RPMI7951 (cell line): ENCODE measurements at regions not wholly inside any gene's neighbourhood (a gene's known extent, or its start where the extent isn't known, plus 50 kb on each side); places are given as distances from the start of the nearest gene placed in this dataset.
"Not testable (repeated sequence)": the region's sequence is repeated elsewhere in the genome, so short reads cannot be mapped to it uniquely, and the experiment has no call there.

Experiments used
- DNase-seq: peaks from one replicate; pipeline ENCODE4 v3.0.0-alpha.2; 2012; ENCODE audit warnings: low read depth

GRCh38 chr11:27242591-27242990 lies 120.4 kb downstream of the CCDC34 start:
- DNase-seq, result peak; percentile 75

DNA sequence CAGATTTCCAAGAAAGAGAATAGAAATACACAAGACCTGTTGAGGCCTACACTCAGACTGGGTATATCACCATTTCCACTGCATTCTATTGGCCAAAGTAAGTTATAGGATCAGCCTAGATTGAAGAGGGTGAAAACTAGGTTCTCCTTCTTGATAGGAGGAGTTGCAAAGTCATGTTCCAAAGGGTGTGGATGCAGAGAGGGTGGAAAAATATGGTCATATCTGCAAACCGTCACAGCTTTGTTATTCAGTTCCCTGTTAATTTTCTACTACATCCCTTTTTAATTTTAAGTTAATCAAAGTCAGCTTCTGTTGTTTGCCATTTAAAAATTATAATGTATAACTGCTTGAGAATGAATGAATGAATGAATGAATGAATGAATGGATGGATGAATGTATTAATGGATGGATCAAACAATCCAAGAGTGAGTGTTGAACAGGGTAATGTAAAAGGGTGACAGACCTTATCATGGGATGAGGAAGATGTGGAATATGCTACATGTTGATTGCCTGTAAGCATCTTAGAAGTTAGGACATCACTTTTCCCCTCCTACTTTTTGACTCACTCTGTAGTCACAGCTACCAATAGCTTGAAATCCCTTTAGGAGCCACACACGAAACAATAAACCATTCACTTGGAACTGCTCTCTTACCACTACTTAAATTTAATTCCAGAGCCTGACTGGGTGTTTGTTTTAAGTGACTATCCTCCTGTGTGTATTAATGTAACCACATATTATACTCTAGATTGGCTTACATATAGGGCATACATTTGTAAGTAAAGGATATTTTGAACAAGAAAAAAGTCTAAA lies 121.5 kb downstream of the CCDC34 start:
- DNase-seq, result peak; percentile 77

DNA sequence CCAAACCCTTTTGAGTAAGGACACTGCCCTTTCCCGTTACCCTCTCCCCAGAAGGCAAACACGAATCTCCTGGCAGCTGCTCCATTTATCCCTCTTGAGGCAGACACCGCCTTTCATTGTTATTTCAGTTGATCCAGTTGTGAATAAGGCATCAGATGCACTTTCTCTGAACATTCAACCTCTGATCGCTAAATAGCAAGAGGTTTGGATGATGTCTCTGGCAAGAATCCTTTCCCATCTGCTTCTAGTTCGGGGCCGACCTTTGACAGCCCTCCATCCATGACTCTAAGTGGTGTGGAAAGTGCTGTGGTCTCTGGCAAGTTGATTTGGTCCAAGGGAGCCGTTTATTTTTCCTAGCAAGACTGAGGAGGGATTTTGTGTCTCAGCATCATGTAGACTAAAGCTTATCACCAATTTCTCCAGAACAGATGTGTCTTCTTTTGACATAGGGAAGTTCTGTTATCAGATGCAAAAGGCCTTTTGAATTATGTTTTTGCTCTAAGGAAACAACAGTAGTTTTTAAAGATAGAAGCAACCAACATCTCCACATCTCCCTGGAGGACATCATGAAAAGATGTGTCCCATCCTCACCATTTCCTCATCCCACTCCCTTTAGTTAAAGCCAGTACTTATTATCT lies 123.6 kb downstream of the CCDC34 start:
- peak; percentile 15 for DNase-seq

DNA sequence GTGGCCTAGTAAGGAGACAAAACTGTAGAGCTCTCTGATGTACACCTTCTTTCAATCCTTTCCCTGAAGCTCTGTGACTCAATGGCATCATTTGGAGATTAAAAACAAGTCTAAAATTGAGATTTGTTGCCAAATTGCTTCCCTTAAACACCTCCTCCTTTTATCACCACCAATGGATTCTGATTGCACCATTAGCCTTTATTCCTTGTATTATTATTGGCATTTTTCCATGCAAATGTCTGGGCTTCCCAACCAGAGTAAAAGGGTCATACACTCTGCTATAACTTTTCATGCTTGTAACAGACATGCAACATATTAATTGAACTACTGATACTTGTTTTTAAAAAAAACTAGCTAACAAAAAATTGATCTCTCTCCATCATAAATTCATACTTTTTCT lies 124.2 kb downstream of the CCDC34 start:
- DNase-seq, result no peak

DNA sequence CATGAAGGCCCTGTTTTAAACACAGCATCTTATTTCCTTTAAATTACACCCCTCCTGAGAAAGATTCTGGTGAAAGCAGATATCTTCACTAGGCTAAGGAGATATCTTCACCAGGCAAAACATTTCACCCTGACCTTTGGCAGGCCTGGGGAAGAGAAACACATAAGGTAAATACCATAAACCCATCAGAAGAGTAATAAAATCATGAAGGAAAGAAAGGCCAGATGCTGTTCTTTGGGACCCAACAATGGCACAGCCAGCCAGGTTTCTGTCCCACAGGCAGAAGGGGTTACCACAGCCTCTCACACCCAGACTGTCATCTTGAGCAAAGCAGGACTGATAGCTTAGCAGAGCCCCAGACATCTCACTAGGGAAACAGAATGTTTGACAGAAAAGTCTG lies 125.4 kb downstream of the CCDC34 start:
- no peak for DNase-seq

DNA sequence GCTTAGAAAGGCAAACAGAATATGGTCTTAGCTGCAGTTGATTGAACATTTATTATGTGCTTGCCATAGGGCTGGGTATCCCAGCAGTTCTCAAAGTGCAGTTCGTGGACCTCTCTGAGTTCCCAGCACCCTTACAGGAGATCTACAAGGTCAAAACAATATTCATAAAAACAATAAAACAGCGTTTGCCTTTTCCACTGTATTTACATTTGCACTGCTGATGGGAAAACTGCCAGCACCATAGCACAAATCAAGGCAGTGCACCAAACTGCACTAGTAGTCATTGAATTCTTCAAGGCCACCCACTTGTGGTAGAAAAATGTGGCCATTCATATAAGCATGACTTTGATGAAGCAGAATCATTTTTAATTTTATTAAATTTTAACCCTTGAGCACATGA lies 128.1 kb downstream of the CCDC34 start:
- no peak for DNase-seq

- peak; percentile 97 for DNase-seq
These were observed 128.9 kb downstream of the CCDC34 start for GRCh38 chr11:27234043-27234668.

GRCh38 chr11:27233654-27234042 lies 129.4 kb downstream of the CCDC34 start:
- peak; percentile 47 for DNase-seq

- no peak for DNase-seq
These were observed 131.5 kb downstream of the CCDC34 start for GRCh38 chr11:27231530-27231929.

- no peak for DNase-seq
These were observed 132.8 kb downstream of the CCDC34 start for GRCh38 chr11:27230192-27230572.

GRCh38 chr11:27229511-27230191 lies 133.4 kb downstream of the CCDC34 start:
- no peak for DNase-seq

DNA sequence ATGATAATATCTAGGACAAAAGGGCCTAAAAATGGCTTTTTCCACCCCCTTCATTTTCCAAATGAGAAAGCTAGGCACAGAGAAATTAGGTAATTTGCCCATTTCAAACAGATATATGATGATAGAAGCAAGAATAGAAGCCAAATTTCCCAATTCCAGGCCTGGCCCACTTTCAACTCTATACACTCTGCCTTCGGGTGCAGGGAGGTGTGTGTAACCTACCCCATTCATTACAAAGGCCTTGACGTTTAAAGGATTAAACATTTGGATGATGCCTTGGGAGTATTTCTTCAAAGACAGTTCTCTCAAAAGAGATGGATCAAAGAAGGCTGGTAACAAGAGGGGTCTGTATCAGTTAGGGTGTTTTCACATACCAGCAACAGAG lies 134.1 kb downstream of the CCDC34 start:
- DNase-seq, result no peak

DNA sequence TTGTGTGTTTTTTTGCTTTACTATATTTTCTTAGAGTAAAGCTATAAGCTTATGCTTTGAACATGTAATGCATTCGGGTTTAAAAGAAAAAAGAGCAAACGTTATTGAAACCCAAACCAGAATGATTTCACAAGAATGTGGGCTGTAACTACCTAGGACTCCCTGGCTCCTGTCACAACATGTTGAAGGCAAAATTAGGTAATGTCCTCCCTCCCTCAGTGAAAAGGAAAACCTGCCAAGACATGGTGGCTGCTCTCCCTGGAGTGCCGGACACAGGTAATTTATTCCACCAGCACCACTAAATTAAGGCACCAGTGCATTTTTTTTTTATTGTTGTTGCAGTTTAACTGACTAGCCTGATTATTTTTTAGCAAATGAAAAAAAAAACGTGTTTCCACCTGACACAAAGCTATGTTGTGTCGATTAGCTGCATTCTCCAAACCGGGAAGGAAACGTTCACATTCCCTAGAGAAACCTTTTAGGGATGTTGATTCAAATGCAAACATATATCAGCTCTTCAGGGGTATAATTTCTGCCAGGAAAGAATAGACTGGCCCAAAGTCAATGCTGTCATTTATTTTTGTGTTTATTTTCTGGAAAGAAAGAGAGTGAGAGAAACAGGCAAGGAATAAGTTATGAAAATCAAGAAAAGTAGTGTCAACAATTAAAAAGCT lies 134.6 kb downstream of the CCDC34 start:
- no peak for DNase-seq

- DNase-seq, result no peak
These were observed 135.3 kb downstream of the CCDC34 start for GRCh38 chr11:27227736-27228135.

- DNase-seq, result not testable (repeated sequence)
These were observed 143.5 kb downstream of the CCDC34 start for GRCh38 chr11:27219487-27220039.

GRCh38 chr11:27218421-27219038 lies 144.5 kb downstream of the CCDC34 start:
- peak; percentile 85 for DNase-seq

DNA sequence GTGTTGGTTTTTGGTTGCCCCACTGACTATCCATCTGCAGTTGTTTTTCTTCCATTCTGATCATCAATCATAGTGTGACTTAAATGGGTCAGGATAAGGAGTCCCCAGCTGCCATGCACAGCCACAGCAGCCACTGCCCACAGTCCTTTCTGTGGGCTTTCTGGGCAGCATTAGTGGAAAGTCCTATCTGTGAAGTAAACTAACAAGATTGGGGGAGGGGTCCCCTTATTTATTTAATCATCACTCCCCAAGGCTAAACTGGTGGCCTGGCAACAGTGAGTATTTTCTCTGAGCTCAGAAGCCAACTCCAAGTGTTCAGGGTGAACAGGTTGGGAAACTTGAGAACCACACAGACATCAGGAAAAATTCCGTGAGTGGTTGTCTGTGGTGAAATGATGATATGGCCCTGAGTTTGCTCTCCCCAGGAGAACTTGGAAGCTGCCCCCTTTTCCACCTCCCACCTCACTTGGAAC lies 145.0 kb downstream of the CCDC34 start:
- DNase-seq, result peak; percentile 89

GRCh38 chr11:27217496-27217895 lies 145.5 kb downstream of the CCDC34 start:
- DNase-seq, result no peak

- DNase-seq, result peak; percentile 82
These were observed 146.5 kb downstream of the CCDC34 start for GRCh38 chr11:27216270-27217149.
